ENCODE measurements at regions not wholly inside any gene's neighbourhood (a gene's known extent, or its start where the extent isn't known, plus 50 kb on each side); places are given as distances from the start of the nearest gene placed in this dataset.

- no peak for DNase-seq
Observed at GRCh38 chr3:72001758-72002157, 216.8 kb upstream of the PROK2 start.

- peak; percentile 99 for DNase-seq
Observed at GRCh38 chr3:71998995-71999673, 214.2 kb upstream of the PROK2 start.

- DNase-seq = peak; percentile 34
Observed at GRCh38 chr3:71997066-71997653, 212.2 kb upstream of the PROK2 start.

- no peak for DNase-seq
Observed at GRCh38 chr3:71994906-71995305, 210.0 kb upstream of the PROK2 start.

- DNase-seq = no peak
Observed at GRCh38 chr3:71994203-71994602, 209.3 kb upstream of the PROK2 start.

GRCh38 chr3:71991681-71992080 lies 206.7 kb upstream of the PROK2 start:
- DNase-seq = no peak

GRCh38 chr3:71991046-71991445 lies 206.1 kb upstream of the PROK2 start:
- no peak for DNase-seq

GRCh38 chr3:71990545-71990944 lies 205.6 kb upstream of the PROK2 start:
- DNase-seq = no peak

GRCh38 chr3:71989165-71989564 lies 204.2 kb upstream of the PROK2 start:
- peak; percentile 64 for DNase-seq

GRCh38 chr3:71987828-71988227 lies 202.9 kb upstream of the PROK2 start:
- peak; percentile 79 for DNase-seq

- DNase-seq = peak; percentile 28
Observed at GRCh38 chr3:71987089-71987735, 202.3 kb upstream of the PROK2 start.

GRCh38 chr3:71986606-71987005 lies 201.7 kb upstream of the PROK2 start:
- no peak for DNase-seq

- DNase-seq = no peak
Observed at GRCh38 chr3:71984843-71985613, 200.1 kb upstream of the PROK2 start.

- DNase-seq = no peak
Observed at GRCh38 chr3:71983694-71984093, 198.7 kb upstream of the PROK2 start.

GRCh38 chr3:71982506-71983258 lies 197.7 kb upstream of the PROK2 start:
- DNase-seq = peak; percentile 93

GRCh38 chr3:71979175-71979574 lies 194.2 kb upstream of the PROK2 start:
- no peak for DNase-seq

- no peak for DNase-seq
Observed at GRCh38 chr3:71978150-71978721, 193.3 kb upstream of the PROK2 start.

- no peak for DNase-seq
Observed at GRCh38 chr3:71977525-71977924, 192.6 kb upstream of the PROK2 start.

GRCh38 chr3:71975573-71975972 lies 190.6 kb upstream of the PROK2 start:
- DNase-seq = no peak

- no peak for DNase-seq
Observed at GRCh38 chr3:71974786-71975185, 189.8 kb upstream of the PROK2 start.

GRCh38 chr3:71973274-71974030 lies 188.5 kb upstream of the PROK2 start:
- DNase-seq = no peak

GRCh38 chr3:71972031-71972430 lies 187.1 kb upstream of the PROK2 start:
- DNase-seq = no peak
